Activated CD4-positive, alpha-beta T cell treated with anti-CD3 and anti-CD28 coated beads for 48 hours (primary cell): ENCODE measurements at regions not wholly inside any gene's neighbourhood (a gene's known extent, or its start where the extent isn't known, plus 50 kb on each side); places are given as distances from the start of the nearest gene placed in this dataset.

Source experiments
- DNase-seq: peaks from one replicate; pipeline ENCODE4 v3.0.0-alpha.2; 2020

GRCh38 chr4:135744928-135745327 is 1543.3 kb upstream of the PABPC4L start:
- no peak for DNase-seq

- no peak for DNase-seq
Measured at GRCh38 chr4:135741583-135741982, 1540.0 kb upstream of the PABPC4L start.

- no peak for DNase-seq
Measured at GRCh38 chr4:135739354-135739753, 1537.8 kb upstream of the PABPC4L start.

- no peak for DNase-seq
Measured at GRCh38 chr4:135735512-135735911, 1533.9 kb upstream of the PABPC4L start.

- no peak for DNase-seq
Measured at GRCh38 chr4:135732448-135732847, 1530.9 kb upstream of the PABPC4L start.

GRCh38 chr4:135731682-135732081 is 1530.1 kb upstream of the PABPC4L start:
- no peak for DNase-seq

GRCh38 chr4:135724421-135724820 is 1522.8 kb upstream of the PABPC4L start:
- DNase-seq, result no peak

GRCh38 chr4:135718019-135718418 is 1516.4 kb upstream of the PABPC4L start:
- DNase-seq, result no peak

GRCh38 chr4:135705343-135705742 is 1503.8 kb upstream of the PABPC4L start:
- no peak for DNase-seq

- no peak for DNase-seq
Measured at GRCh38 chr4:135694066-135694465, 1492.5 kb upstream of the PABPC4L start.

- no peak for DNase-seq
Measured at GRCh38 chr4:135684001-135684400, 1482.4 kb upstream of the PABPC4L start.

- DNase-seq, result no peak
Measured at GRCh38 chr4:135672202-135672601, 1470.6 kb upstream of the PABPC4L start.

- no peak for DNase-seq
Measured at GRCh38 chr4:135670548-135670947, 1469.0 kb upstream of the PABPC4L start.
